Lung (tissue), 11 donors: ENCODE measurements at regions not wholly inside any gene's neighbourhood (a gene's known extent, or its start where the extent isn't known, plus 50 kb on each side); places are given as distances from the start of the nearest gene placed in this dataset.

Source experiments
- ATAC-seq: fragments of 200-7000 bp; cut with Tn5 transposase; one replicate; pipeline ENCODE4 v1.9.1; 2020; ENCODE audit warnings: moderate number of reproducible peaks; ENCODE audit not compliant: insufficient read depth, low FRiP score
- DNase-seq, 3 donors: peaks; one replicate each; pipeline ENCODE4 v3.0.0-alpha.2; 2013 to 2017
- H3K27ac ChIP-seq, 2 donors: one replicate each; pipeline ENCODE4 v1.5.1; 2013; ENCODE audit warnings: mild to moderate bottlenecking in 2 of 2, moderate library complexity in 2 of 2, control low read depth in 1 of 2, inconsistent platforms in 1 of 2, low read depth in 1 of 2, low read length in 1 of 2
- H3K27me3 ChIP-seq, 3 donors: one replicate each; pipeline ENCODE4 v1.5.1; 2013; ENCODE audit warnings: low read length in 2 of 3; ENCODE audit not compliant: control insufficient read depth in 3 of 3, insufficient read depth in 3 of 3
- H3K36me3 ChIP-seq, 4 donors: one replicate each; pipeline ENCODE4 v1.5.1; 2013; ENCODE audit warnings: low read length in 4 of 4, mild to moderate bottlenecking in 1 of 4, moderate library complexity in 1 of 4; ENCODE audit not compliant: control insufficient read depth in 4 of 4, insufficient read depth in 4 of 4
- H3K4me1 ChIP-seq, 5 donors: one replicate each; pipeline ENCODE4 v1.5.1; 2013; ENCODE audit warnings: low read length in 5 of 5, mild to moderate bottlenecking in 2 of 5, moderate library complexity in 1 of 5; ENCODE audit not compliant: control insufficient read depth in 5 of 5, insufficient read depth in 5 of 5
- H3K4me3 ChIP-seq: one replicate; pipeline ENCODE4 v1.5.1; 2013; ENCODE audit warnings: mild to moderate bottlenecking, control low read depth, moderate library complexity
- H3K9ac ChIP-seq, 2 donors: one replicate each; pipeline ENCODE4 v1.5.1; 2013; ENCODE audit warnings: low read length in 2 of 2, control low read depth in 1 of 2; ENCODE audit not compliant: insufficient read depth in 1 of 2
- H3K9me3 ChIP-seq, 4 donors: one replicate each; pipeline ENCODE4 v1.5.1; 2013; ENCODE audit warnings: low read length in 3 of 4, mild to moderate bottlenecking in 1 of 4, moderate library complexity in 1 of 4; ENCODE audit not compliant: control insufficient read depth in 4 of 4, insufficient read depth in 3 of 4
- CTCF ChIP-seq: IDR thresholded peaks from 2 replicates; pipeline ENCODE4 v1.5.1; 2012; ENCODE audit warnings: mild to moderate bottlenecking; ENCODE audit errors: control extremely low read depth, extremely low read depth
- WGBS, 2 donors: extraction: QIAGEN DNeasy Blood & Tissue Kit; methylation state at CpG; one replicate each; pipeline ENCODE4 v1.1.7; 2013; 5-methylcytosine and 5-hydroxymethylcytosine counted together
- donor health status: control.
- donor health status: control.
- donor health status: Bipolar disorder and iron deficiency.
- donor health status: healthy.
- donor health status: DM: yes; HTN: yes; CAD: no.

- Histone ChIP-seq H3K4me1 (peaks cover 0 to 10% (median 0%) of the 10 kb centered on the region in 5 donors), H3K27me3 (peaks cover 0 to 22% (median 15%) of the 10 kb centered on the region in 3 donors), H3K4me3 (no peak overlapping the region), H3K9me3 (peaks cover 0 to under 1% (median 0%) of the 10 kb centered on the region in 4 donors), H3K36me3 (no peaks in the 10 kb centered on the region), H3K9ac (no peak overlapping the region), H3K27ac (no peak overlapping the region)
- DNase-seq (no peak), ATAC-seq (no peak)
- TF ChIP-seq CTCF: no peak
- WGBS, 2 donors: 89 to 90% methylated on average over 10 of the region's 10 CpGs
Observed at GRCh38 chr18:78725426-78725825, 254.2 kb upstream of the SALL3 start.

GRCh38 chr18:78726326-78727056 lies 253.1 kb upstream of the SALL3 start:
- H3K9me3 ChIP-seq: no peaks in the 10 kb centered on the region
- H3K27me3 ChIP-seq: peaks cover 0 to 22% (median 15%) of the 10 kb centered on the region in 3 donors
- WGBS, 2 donors: 92% methylated on average over 50 of the region's 50 CpGs
- no peaks in the 10 kb centered on the region for H3K36me3 ChIP-seq
- H3K4me3 ChIP-seq: no peak overlapping the region
- no peak for TF ChIP-seq CTCF
- DNase-seq: no peak
- H3K27ac ChIP-seq: no peak overlapping the region
- no peak for ATAC-seq
- no peak overlapping the region for H3K9ac ChIP-seq
- peaks cover 0 to 2% (median 0%) of the 10 kb centered on the region in 5 donors for H3K4me1 ChIP-seq

- peaks cover 0 to 22% (median 15%) of the 10 kb centered on the region in 3 donors for H3K27me3 ChIP-seq
- no peak for TF ChIP-seq CTCF
- H3K27ac ChIP-seq: no peak overlapping the region
- H3K4me1 ChIP-seq: no peaks in the 10 kb centered on the region
- WGBS, 2 donors: 92 to 93% methylated on average over 25 of the region's 25 CpGs
- H3K36me3 ChIP-seq: no peaks in the 10 kb centered on the region
- H3K9ac ChIP-seq: no peak overlapping the region
- H3K9me3 ChIP-seq: no peaks in the 10 kb centered on the region
- ATAC-seq (no peak), DNase-seq (no peak)
- no peak overlapping the region for H3K4me3 ChIP-seq
Observed at GRCh38 chr18:78727057-78727739, 252.4 kb upstream of the SALL3 start.
